ENCODE measurements at regions not wholly inside any gene's neighbourhood (a gene's known extent, or its start where the extent isn't known, plus 50 kb on each side); places are given as distances from the start of the nearest gene placed in this dataset.

DNA sequence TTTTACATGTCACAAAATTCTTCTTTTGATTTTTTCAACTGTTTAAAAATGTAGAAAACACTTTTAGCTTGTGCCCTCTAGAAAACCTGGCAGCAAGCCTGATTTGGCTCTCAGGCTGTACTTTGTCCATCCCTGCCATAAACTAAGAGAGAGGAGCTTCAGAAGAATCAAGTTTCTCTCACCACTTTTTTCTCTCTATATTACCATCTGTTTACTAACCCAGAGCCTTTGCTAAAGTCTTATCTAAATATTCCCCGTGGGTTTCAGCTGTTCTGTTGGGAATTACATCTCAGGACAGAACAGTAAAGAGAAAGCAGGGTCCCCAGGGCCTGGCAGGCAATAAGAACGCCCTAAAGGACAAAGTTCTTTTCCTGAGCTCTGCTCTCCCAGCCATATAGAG lies 409.1 kb upstream of the CRIM1 start:
- H3K27ac ChIP-seq (ENCODE audit: low read length) = no peak overlapping the region
- no peak overlapping the region for H3K4me2 ChIP-seq (ENCODE audit: low read length)
- H3K9me3 ChIP-seq (ENCODE audit: low read length) = no peaks in the 10 kb centered on the region
- no peak overlapping the region for H2AFZ ChIP-seq (ENCODE audit: low read depth, low read length)
- H3K9me2 ChIP-seq (ENCODE audit: insufficient read depth, low read length) = no peaks in the 10 kb centered on the region
- H3K9ac ChIP-seq (ENCODE audit: low read length) = no peak overlapping the region
- no peaks in the 10 kb centered on the region for H3K27me3 ChIP-seq (ENCODE audit: insufficient read depth, low read depth, low read length)
- H4K20me1 ChIP-seq (ENCODE audit: insufficient read depth) = no peaks in the 10 kb centered on the region
- TF ChIP-seq TAF1 (IDR thresholded peaks at IDR 0.05; ENCODE audit: low read depth) (no peak), RAD21 (conservative IDR thresholded peaks at IDR 0.05) (no peak), EZH2 (IDR thresholded peaks at IDR 0.05; ENCODE audit: borderline replicate concordance, insufficient read depth, low read length, poor library complexity, severe bottlenecking) (no peak)
- TF ChIP-seq, protein P1, sequence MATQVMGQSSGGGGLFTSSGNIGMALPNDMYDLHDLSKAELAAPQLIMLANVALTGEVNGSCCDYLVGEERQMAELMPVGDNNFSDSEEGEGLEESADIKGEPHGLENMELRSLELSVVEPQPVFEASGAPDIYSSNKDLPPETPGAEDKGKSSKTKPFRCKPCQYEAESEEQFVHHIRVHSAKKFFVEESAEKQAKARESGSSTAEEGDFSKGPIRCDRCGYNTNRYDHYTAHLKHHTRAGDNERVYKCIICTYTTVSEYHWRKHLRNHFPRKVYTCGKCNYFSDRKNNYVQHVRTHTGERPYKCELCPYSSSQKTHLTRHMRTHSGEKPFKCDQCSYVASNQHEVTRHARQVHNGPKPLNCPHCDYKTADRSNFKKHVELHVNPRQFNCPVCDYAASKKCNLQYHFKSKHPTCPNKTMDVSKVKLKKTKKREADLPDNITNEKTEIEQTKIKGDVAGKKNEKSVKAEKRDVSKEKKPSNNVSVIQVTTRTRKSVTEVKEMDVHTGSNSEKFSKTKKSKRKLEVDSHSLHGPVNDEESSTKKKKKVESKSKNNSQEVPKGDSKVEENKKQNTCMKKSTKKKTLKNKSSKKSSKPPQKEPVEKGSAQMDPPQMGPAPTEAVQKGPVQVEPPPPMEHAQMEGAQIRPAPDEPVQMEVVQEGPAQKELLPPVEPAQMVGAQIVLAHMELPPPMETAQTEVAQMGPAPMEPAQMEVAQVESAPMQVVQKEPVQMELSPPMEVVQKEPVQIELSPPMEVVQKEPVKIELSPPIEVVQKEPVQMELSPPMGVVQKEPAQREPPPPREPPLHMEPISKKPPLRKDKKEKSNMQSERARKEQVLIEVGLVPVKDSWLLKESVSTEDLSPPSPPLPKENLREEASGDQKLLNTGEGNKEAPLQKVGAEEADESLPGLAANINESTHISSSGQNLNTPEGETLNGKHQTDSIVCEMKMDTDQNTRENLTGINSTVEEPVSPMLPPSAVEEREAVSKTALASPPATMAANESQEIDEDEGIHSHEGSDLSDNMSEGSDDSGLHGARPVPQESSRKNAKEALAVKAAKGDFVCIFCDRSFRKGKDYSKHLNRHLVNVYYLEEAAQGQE (IDR thresholded peaks at IDR 0.05; ENCODE audit: borderline replicate concordance) = no peak
- no peaks in the 10 kb centered on the region for H3K79me2 ChIP-seq (replicated peaks; ENCODE audit: insufficient read depth, low read length)
- H3K36me3 ChIP-seq (ENCODE audit: insufficient read depth, low read length) = no peaks in the 10 kb centered on the region
- no peaks in the 10 kb centered on the region for H3F3A ChIP-seq (ENCODE audit: insufficient read depth, low read length, poor library complexity, severe bottlenecking)
- no peak overlapping the region for H3K4me3 ChIP-seq (ENCODE audit: low read length)

DNA sequence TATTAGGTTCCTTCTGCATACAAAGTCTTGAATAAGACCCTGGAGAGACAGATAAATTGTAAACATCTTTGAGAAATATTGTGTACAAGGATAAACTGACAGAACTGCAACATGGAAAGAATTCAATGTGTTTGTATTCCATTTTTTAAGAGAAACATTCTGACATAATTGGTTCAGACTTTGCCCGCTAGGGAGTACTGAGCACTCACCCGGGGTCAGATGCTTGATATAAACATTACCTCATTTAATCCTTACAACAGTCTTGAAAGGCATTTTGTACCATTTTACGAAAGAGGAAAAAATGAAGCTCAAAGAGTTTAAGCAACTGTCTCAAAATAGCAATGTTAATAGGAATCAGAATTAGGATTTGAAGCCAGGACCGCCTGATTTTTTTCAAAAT lies 416.7 kb upstream of the CRIM1 start:
- no peaks in the 10 kb centered on the region for H3K9me2 ChIP-seq (ENCODE audit: insufficient read depth, low read length)

More for the DNA sequence above, 416.7 kb upstream of the CRIM1 start:
- Histone ChIP-seq H3F3A (ENCODE audit: insufficient read depth, low read length, poor library complexity, severe bottlenecking) (no peaks in the 10 kb centered on the region), H3K9ac (ENCODE audit: low read length) (no peak overlapping the region), H3K79me2 (replicated peaks; ENCODE audit: insufficient read depth, low read length) (no peaks in the 10 kb centered on the region), H3K4me3 (ENCODE audit: low read length) (no peak overlapping the region), H2AFZ (ENCODE audit: low read depth, low read length) (no peak overlapping the region), H3K36me3 (ENCODE audit: insufficient read depth, low read length) (no peaks in the 10 kb centered on the region), H4K20me1 (ENCODE audit: insufficient read depth) (no peaks in the 10 kb centered on the region), H3K9me3 (ENCODE audit: low read length) (no peaks in the 10 kb centered on the region), H3K27ac (ENCODE audit: low read length) (no peak overlapping the region), H3K27me3 (ENCODE audit: insufficient read depth, low read depth, low read length) (no peaks in the 10 kb centered on the region), H3K4me2 (ENCODE audit: low read length) (no peak overlapping the region)
- TF ChIP-seq EZH2 (IDR thresholded peaks at IDR 0.05; ENCODE audit: borderline replicate concordance, insufficient read depth, low read length, poor library complexity, severe bottlenecking) (no peak), EP300 (conservative IDR thresholded peaks at IDR 0.05; ENCODE audit: poor library complexity, severe bottlenecking) (no peak), RAD21 (conservative IDR thresholded peaks at IDR 0.05) (no peak), SMC3 (conservative IDR thresholded peaks at IDR 0.05; ENCODE audit: poor library complexity) (no peak), POLR2AphosphoS5 (IDR thresholded peaks at IDR 0.05) (no peak), TAF1 (IDR thresholded peaks at IDR 0.05; ENCODE audit: low read depth) (no peak), MXI1 (conservative IDR thresholded peaks at IDR 0.05; ENCODE audit: poor library complexity, severe bottlenecking) (no peak)
- TF ChIP-seq, protein P2, sequence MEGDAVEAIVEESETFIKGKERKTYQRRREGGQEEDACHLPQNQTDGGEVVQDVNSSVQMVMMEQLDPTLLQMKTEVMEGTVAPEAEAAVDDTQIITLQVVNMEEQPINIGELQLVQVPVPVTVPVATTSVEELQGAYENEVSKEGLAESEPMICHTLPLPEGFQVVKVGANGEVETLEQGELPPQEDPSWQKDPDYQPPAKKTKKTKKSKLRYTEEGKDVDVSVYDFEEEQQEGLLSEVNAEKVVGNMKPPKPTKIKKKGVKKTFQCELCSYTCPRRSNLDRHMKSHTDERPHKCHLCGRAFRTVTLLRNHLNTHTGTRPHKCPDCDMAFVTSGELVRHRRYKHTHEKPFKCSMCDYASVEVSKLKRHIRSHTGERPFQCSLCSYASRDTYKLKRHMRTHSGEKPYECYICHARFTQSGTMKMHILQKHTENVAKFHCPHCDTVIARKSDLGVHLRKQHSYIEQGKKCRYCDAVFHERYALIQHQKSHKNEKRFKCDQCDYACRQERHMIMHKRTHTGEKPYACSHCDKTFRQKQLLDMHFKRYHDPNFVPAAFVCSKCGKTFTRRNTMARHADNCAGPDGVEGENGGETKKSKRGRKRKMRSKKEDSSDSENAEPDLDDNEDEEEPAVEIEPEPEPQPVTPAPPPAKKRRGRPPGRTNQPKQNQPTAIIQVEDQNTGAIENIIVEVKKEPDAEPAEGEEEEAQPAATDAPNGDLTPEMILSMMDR (IDR thresholded peaks at IDR 0.05; ENCODE audit: poor library complexity, severe bottlenecking) = no peak
- TF ChIP-seq, protein P1 (IDR thresholded peaks at IDR 0.05; ENCODE audit: borderline replicate concordance) = no peak
